ENCODE measurements at regions not wholly inside any gene's neighbourhood (a gene's known extent, or its start where the extent isn't known, plus 50 kb on each side); places are given as distances from the start of the nearest gene placed in this dataset.

GRCh38 chr16:6177616-6178180 is 1080.1 kb upstream of the EEF2KMT start:
- TF ChIP-seq, protein P1, sequence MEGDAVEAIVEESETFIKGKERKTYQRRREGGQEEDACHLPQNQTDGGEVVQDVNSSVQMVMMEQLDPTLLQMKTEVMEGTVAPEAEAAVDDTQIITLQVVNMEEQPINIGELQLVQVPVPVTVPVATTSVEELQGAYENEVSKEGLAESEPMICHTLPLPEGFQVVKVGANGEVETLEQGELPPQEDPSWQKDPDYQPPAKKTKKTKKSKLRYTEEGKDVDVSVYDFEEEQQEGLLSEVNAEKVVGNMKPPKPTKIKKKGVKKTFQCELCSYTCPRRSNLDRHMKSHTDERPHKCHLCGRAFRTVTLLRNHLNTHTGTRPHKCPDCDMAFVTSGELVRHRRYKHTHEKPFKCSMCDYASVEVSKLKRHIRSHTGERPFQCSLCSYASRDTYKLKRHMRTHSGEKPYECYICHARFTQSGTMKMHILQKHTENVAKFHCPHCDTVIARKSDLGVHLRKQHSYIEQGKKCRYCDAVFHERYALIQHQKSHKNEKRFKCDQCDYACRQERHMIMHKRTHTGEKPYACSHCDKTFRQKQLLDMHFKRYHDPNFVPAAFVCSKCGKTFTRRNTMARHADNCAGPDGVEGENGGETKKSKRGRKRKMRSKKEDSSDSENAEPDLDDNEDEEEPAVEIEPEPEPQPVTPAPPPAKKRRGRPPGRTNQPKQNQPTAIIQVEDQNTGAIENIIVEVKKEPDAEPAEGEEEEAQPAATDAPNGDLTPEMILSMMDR (IDR thresholded peaks at IDR 0.05; ENCODE audit: low read depth, low read length): no peak
- TF ChIP-seq EZH2phosphoT487 (IDR thresholded peaks at IDR 0.05; ENCODE audit: low read depth): no peak
